ENCODE measurements at regions not wholly inside any gene's neighbourhood (a gene's known extent, or its start where the extent isn't known, plus 50 kb on each side); places are given as distances from the start of the nearest gene placed in this dataset.

DNA sequence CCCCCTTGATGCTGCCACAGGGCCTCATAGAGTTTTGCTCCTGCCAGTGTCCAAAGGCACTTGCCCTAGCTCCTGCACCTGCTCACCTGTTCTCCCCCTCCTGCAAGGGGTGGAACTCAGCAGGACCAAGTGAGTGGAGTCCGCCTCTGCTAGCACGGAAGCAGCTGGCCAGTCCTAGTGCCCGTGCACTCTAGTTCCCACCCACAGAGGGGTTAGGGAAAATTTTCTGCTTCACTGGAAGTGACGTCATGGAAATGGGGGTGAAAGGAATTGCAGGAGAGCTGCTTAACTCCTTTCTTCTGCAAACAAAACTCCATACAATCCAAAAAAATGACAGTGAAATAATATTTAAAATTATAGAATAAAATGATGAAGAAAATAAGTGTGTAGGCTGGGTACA lies 609.7 kb upstream of the SLITRK1 start:
- no peak for TF ChIP-seq GRHL2 (CRISPR knock-in tag; IDR thresholded peaks at IDR 0.05; ENCODE audit: insufficient replicate concordance, severe bottlenecking)
- TF ChIP-seq ZNF281 (CRISPR knock-in tag; IDR thresholded peaks at IDR 0.05) = no peak
- TF ChIP-seq, protein P1, sequence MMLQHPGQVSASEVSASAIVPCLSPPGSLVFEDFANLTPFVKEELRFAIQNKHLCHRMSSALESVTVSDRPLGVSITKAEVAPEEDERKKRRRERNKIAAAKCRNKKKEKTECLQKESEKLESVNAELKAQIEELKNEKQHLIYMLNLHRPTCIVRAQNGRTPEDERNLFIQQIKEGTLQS (CRISPR knock-in tag; conservative IDR thresholded peaks at IDR 0.05) = no peak
- no peak for TF ChIP-seq CTCF (IDR thresholded peaks at IDR 0.05)
- TF ChIP-seq ATF1 (CRISPR knock-in tag; IDR thresholded peaks at IDR 0.05) = no peak
- no peak for TF ChIP-seq FOXP1 (CRISPR knock-in tag; IDR thresholded peaks at IDR 0.05; ENCODE audit: borderline replicate concordance)
- no peak for TF ChIP-seq ZNF671 (CRISPR knock-in tag; IDR thresholded peaks at IDR 0.05)
- no peak for TF ChIP-seq ZNF263 (CRISPR knock-in tag; IDR thresholded peaks at IDR 0.05; ENCODE audit: low read depth)
- TF ChIP-seq, protein P2, sequence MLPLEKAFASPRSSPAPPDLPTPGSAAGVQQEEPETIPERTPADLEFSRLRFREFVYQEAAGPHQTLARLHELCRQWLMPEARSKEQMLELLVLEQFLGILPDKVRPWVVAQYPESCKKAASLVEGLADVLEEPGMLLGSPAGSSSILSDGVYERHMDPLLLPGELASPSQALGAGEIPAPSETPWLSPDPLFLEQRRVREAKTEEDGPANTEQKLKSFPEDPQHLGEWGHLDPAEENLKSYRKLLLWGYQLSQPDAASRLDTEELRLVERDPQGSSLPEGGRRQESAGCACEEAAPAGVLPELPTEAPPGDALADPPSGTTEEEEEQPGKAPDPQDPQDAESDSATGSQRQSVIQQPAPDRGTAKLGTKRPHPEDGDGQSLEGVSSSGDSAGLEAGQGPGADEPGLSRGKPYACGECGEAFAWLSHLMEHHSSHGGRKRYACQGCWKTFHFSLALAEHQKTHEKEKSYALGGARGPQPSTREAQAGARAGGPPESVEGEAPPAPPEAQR (CRISPR knock-in tag; IDR thresholded peaks at IDR 0.05) = no peak
- no peak for TF ChIP-seq SMAD3 (CRISPR knock-in tag; IDR thresholded peaks at IDR 0.05; ENCODE audit: borderline replicate concordance)
- no peak for TF ChIP-seq SP1 (CRISPR knock-in tag; conservative IDR thresholded peaks at IDR 0.05)
- TF ChIP-seq, protein P3, sequence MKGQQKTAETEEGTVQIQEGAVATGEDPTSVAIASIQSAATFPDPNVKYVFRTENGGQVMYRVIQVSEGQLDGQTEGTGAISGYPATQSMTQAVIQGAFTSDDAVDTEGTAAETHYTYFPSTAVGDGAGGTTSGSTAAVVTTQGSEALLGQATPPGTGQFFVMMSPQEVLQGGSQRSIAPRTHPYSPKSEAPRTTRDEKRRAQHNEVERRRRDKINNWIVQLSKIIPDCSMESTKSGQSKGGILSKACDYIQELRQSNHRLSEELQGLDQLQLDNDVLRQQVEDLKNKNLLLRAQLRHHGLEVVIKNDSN (CRISPR knock-in tag; IDR thresholded peaks at IDR 0.05) = no peak
- TF ChIP-seq NFYB (CRISPR knock-in tag; conservative IDR thresholded peaks at IDR 0.05; ENCODE audit: low read depth) = no peak
